T follicular helper cell (primary cell): ENCODE measurements at regions not wholly inside any gene's neighbourhood (a gene's known extent, or its start where the extent isn't known, plus 50 kb on each side); places are given as distances from the start of the nearest gene placed in this dataset.
"Not testable (repeated sequence)": the region's sequence is repeated elsewhere in the genome, so short reads cannot be mapped to it uniquely, and the experiment has no call there.

Experiments used
- DNase-seq: peaks from one replicate; pipeline ENCODE4 v3.0.0-alpha.2; 2020; ENCODE audit warnings: low read depth

- DNase-seq = no peak
Measured at GRCh38 chr18:42473611-42474010, 518.6 kb downstream of the PIK3C3 start.

- no peak for DNase-seq
Measured at GRCh38 chr18:42474577-42474976, 519.5 kb downstream of the PIK3C3 start.

GRCh38 chr18:42475157-42475556 lies 520.1 kb downstream of the PIK3C3 start:
- DNase-seq = no peak

GRCh38 chr18:42477267-42477666 lies 522.2 kb downstream of the PIK3C3 start:
- no peak for DNase-seq

GRCh38 chr18:42480441-42480840 lies 525.4 kb downstream of the PIK3C3 start:
- DNase-seq = no peak

GRCh38 chr18:42484648-42485047 lies 529.6 kb downstream of the PIK3C3 start:
- no peak for DNase-seq

- no peak for DNase-seq
Measured at GRCh38 chr18:42486271-42486670, 531.2 kb downstream of the PIK3C3 start.

- no peak for DNase-seq
Measured at GRCh38 chr18:42508683-42509296, 553.8 kb downstream of the PIK3C3 start.

- no peak for DNase-seq
Measured at GRCh38 chr18:42509750-42510415, 554.8 kb downstream of the PIK3C3 start.

GRCh38 chr18:42510540-42510939 lies 555.5 kb downstream of the PIK3C3 start:
- no peak for DNase-seq

GRCh38 chr18:42513441-42513840 lies 558.4 kb downstream of the PIK3C3 start:
- DNase-seq = no peak

GRCh38 chr18:42514512-42514911 lies 559.5 kb downstream of the PIK3C3 start:
- no peak for DNase-seq

GRCh38 chr18:42517896-42518295 lies 562.9 kb downstream of the PIK3C3 start:
- no peak for DNase-seq

GRCh38 chr18:42518331-42518730 lies 563.3 kb downstream of the PIK3C3 start:
- not testable (repeated sequence) for DNase-seq

- no peak for DNase-seq
Measured at GRCh38 chr18:42520138-42520537, 565.1 kb downstream of the PIK3C3 start.

- DNase-seq = no peak
Measured at GRCh38 chr18:42525905-42526304, 570.9 kb downstream of the PIK3C3 start.

GRCh38 chr18:42527766-42528165 lies 572.7 kb downstream of the PIK3C3 start:
- no peak for DNase-seq

- DNase-seq = no peak
Measured at GRCh38 chr18:42530276-42530675, 575.2 kb downstream of the PIK3C3 start.

- no peak for DNase-seq
Measured at GRCh38 chr18:42532119-42532518, 577.1 kb downstream of the PIK3C3 start.

GRCh38 chr18:42533009-42533575 lies 578.1 kb downstream of the PIK3C3 start:
- DNase-seq = no peak

GRCh38 chr18:42533616-42534015 lies 578.6 kb downstream of the PIK3C3 start:
- no peak for DNase-seq

- DNase-seq = no peak
Measured at GRCh38 chr18:42534313-42534712, 579.3 kb downstream of the PIK3C3 start.

GRCh38 chr18:42536442-42536841 lies 579.0 kb downstream of the RIT2 start:
- DNase-seq = no peak

GRCh38 chr18:42537291-42537690 lies 578.2 kb downstream of the RIT2 start:
- no peak for DNase-seq
